Body of pancreas (tissue), 4 donors: ENCODE measurements at regions not wholly inside any gene's neighbourhood (a gene's known extent, or its start where the extent isn't known, plus 50 kb on each side); places are given as distances from the start of the nearest gene placed in this dataset.
"Not testable (repeated sequence)": the region's sequence is repeated elsewhere in the genome, so short reads cannot be mapped to it uniquely, and the experiment has no call there.

ENCODE experiments used
- ATAC-seq: fragments of 150-250 bp; one replicate; pipeline ENCODE4 v1.9.1; 2016
- DNase-seq, 4 donors: peaks; one replicate each; pipeline ENCODE4 v3.0.0-alpha.2; 2019
- H3K27ac ChIP-seq, 4 donors: fragments of 200-600 bp; sonication (generic); 1 replicate in 3 of 4; 2 replicates in 1 of 4; pipeline versions ENCODE4 v1.5.1 to v1.6.1; 2016 to 2019; ENCODE audit warnings: mild to moderate bottlenecking in 1 of 4, mixed read lengths in 1 of 4, moderate library complexity in 1 of 4
- H3K27me3 ChIP-seq, 2 donors: fragments of 200-600 bp; sonication (generic); one replicate each; pipeline ENCODE4 v1.6.0; 2016; ENCODE audit warnings: mild to moderate bottlenecking in 1 of 2
- H3K36me3 ChIP-seq, 2 donors: fragments of 200-600 bp; sonication (generic); replicated peaks in 1 of 2; 2 replicates each; pipeline ENCODE4 v1.5.1; 2016; ENCODE audit warnings: low read depth in 2 of 2; ENCODE audit not compliant: insufficient read depth in 1 of 2
- H3K4me1 ChIP-seq: fragments of 200-600 bp; sonication (generic); one replicate; pipeline ENCODE4 v1.6.0; 2016
- H3K4me3 ChIP-seq, 2 donors: fragments of 200-600 bp; sonication (generic); 1 replicate in 1 of 2; 2 replicates in 1 of 2; pipeline ENCODE4 v1.5.1; 2016 to 2019
- H3K9me3 ChIP-seq, 3 donors: fragments of 200-600 bp; sonication (generic); 1 replicate in 2 of 3; 2 replicates in 1 of 3; pipeline ENCODE4 v1.5.1; 2016
- POLR2A ChIP-seq, 3 donors: fragments of 450-650 bp; IDR thresholded peaks; one replicate each; pipeline ENCODE4 v1.6.1; 2016; ENCODE audit warnings: antibody characterized with exemption in 3 of 3, mild to moderate bottlenecking in 2 of 3
- WGBS, 2 donors: methylation state at CpG; one replicate each; pipeline ENCODE4 v1.1.5; 2017; 5-methylcytosine and 5-hydroxymethylcytosine counted together
- intact Hi-C: fragments of 100-400 bp; cut with DNase I; formaldehyde crosslinking; loops from one replicate; pipeline ENCODE4 v1.15.1; 2023
- TF ChIP-seq, protein P1 (sequence below), 7 experiments: fragments of 450-650 bp in 4 of 7; fragments of 200-600 bp in 3 of 7; sonication (generic) in 3 of 7; IDR thresholded peaks; one replicate each; pipeline ENCODE4 v1.5.1; 2016 to 2019; ENCODE audit warnings: antibody characterized with exemption in 7 of 7

DNA sequence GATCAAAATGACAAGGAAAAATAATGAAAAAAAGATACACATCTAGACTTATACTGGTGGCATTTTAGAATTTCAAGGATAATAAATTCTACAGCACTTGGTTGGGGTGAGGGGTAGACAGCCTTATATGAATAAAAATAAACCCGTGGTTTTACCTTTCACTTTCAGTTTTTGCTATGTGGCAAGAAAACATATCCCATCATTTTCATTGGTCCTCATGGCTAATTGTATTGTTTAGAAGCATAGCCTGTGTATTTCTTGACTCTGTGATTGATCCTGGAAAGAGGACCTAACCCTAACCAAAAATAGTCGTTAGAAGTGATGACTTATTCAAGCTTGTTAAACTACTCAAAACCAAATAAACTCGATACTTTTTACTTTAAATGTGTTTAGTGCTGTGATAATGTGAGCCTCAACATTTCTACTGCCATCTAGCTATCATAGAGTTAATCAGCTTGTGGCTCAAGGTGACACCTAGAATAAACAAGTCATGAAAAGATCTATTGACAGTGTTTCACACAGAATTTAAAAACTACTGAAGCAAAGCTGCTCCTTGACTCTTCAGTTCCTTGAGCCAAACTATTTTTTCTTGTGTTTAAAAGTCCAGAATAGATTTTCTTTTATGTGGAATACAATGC lies 153.3 kb upstream of the IZUMO3 start:
- H3K4me1 ChIP-seq, result no peaks in the 10 kb centered on the region
- intact Hi-C loops, result no loop called here
- no peak overlapping the region for H3K4me3 ChIP-seq
- no peak overlapping the region for H3K27ac ChIP-seq
- no peaks in the 10 kb centered on the region for H3K27me3 ChIP-seq
- WGBS, 2 donors, result 15 to 24% methylated on average over 3 of the region's 3 CpGs
- TF ChIP-seq, protein P1, sequence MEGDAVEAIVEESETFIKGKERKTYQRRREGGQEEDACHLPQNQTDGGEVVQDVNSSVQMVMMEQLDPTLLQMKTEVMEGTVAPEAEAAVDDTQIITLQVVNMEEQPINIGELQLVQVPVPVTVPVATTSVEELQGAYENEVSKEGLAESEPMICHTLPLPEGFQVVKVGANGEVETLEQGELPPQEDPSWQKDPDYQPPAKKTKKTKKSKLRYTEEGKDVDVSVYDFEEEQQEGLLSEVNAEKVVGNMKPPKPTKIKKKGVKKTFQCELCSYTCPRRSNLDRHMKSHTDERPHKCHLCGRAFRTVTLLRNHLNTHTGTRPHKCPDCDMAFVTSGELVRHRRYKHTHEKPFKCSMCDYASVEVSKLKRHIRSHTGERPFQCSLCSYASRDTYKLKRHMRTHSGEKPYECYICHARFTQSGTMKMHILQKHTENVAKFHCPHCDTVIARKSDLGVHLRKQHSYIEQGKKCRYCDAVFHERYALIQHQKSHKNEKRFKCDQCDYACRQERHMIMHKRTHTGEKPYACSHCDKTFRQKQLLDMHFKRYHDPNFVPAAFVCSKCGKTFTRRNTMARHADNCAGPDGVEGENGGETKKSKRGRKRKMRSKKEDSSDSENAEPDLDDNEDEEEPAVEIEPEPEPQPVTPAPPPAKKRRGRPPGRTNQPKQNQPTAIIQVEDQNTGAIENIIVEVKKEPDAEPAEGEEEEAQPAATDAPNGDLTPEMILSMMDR (IDR thresholded peaks at IDR 0.05), result no peak
- no peak for TF ChIP-seq POLR2A (IDR thresholded peaks at IDR 0.05)
- DNase-seq (no peak), ATAC-seq (no peak)
- no peaks in the 10 kb centered on the region for H3K9me3 ChIP-seq
- no peaks in the 10 kb centered on the region for H3K36me3 ChIP-seq

DNA sequence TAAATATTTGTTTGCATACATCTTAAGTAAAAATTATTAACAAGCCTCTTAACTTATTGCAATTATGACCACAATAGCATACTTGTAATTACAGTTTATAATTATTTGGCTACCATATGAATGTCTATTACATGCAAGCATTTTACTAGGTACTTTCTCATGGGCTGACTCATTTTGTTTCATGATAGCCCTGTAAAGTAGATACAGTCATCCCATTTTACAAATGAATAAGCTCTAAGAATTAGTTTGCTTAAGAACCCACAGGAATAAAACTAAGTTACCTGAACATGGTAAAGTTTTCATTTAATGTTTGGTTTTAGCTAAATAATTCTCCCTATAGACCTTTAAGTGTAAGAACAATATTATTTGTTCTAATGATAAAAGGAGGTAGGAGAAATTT lies 126.6 kb upstream of the IZUMO3 start:
- H3K27ac ChIP-seq, result no peak overlapping the region
- no peaks in the 10 kb centered on the region for H3K9me3 ChIP-seq
- no peak overlapping the region for H3K4me3 ChIP-seq
- H3K4me1 ChIP-seq, result no peaks in the 10 kb centered on the region
- TF ChIP-seq, protein P1 (IDR thresholded peaks at IDR 0.05), result no peak
- TF ChIP-seq POLR2A (IDR thresholded peaks at IDR 0.05), result no peak
- DNase-seq (no peak), ATAC-seq (no peak)
- H3K36me3 ChIP-seq, result no peaks in the 10 kb centered on the region
- intact Hi-C loops, result no loop called here
- no peaks in the 10 kb centered on the region for H3K27me3 ChIP-seq

DNA sequence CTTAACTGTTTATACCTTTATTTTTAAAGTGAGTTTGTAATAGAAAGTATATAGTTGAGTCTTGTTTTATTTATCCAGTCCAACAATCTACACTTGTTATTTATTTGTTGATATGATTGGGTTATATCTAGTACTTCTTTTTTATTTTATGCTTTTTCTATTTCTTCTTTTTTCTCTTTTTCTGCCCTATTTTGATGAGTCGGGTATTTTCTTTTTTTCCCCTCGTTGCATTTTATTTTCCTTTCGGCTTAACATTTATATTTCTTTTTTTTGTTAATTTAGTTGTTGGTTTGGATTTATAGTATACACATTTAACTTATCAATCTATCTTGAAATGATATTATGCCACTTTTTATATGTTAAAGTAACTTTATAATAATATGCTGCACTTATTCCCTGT lies 111.7 kb upstream of the IZUMO3 start:
- Histone ChIP-seq H3K9me3 (peaks cover 0 to 2% (median 0%) of the 10 kb centered on the region in 3 donors), H3K4me1 (no peaks in the 10 kb centered on the region), H3K4me3 (no peak overlapping the region), H3K27ac (no peak overlapping the region), H3K36me3 (no peaks in the 10 kb centered on the region), H3K27me3 (no peaks in the 10 kb centered on the region)
- TF ChIP-seq, protein P1 (IDR thresholded peaks at IDR 0.05), result no peak
- no peak for TF ChIP-seq POLR2A (IDR thresholded peaks at IDR 0.05)
- intact Hi-C loops, result no loop called here
- no peak for DNase-seq
- no peak for ATAC-seq
- whole genome bisulfite sequencing, 2 donors, result 62 to 74% methylated on average over 3 of the region's 3 CpGs

DNA sequence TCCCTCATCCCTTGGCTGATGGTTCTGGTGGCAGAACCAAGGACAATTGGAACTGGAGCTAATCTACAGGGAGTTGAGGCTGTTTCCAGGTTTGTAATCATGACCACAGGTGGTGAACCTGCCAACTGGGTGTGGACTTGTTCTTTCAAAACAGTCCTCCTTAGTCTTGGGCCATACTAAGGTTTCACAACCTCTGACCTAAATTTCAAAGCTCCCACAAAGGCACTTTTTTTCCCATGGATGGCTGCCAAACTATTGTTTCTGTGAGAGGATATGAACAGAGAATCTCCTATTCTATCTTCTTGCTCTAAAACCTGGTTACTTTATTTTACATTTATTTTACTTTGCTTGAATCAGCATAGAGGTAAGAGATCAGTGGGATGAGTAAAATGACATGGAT lies 106.5 kb upstream of the IZUMO3 start:
- DNase-seq (no peak), ATAC-seq (no peak)
- intact Hi-C loops, result no loop called here
- TF ChIP-seq, protein P1 (IDR thresholded peaks at IDR 0.05), result no peak
- no peak for TF ChIP-seq POLR2A (IDR thresholded peaks at IDR 0.05)
- Histone ChIP-seq H3K9me3 (peaks cover 0 to 14% (median 0%) of the 10 kb centered on the region in 3 donors), H3K27ac (no peak overlapping the region), H3K4me3 (no peak overlapping the region), H3K4me1 (no peaks in the 10 kb centered on the region), H3K36me3 (no peaks in the 10 kb centered on the region), H3K27me3 (no peaks in the 10 kb centered on the region)

DNA sequence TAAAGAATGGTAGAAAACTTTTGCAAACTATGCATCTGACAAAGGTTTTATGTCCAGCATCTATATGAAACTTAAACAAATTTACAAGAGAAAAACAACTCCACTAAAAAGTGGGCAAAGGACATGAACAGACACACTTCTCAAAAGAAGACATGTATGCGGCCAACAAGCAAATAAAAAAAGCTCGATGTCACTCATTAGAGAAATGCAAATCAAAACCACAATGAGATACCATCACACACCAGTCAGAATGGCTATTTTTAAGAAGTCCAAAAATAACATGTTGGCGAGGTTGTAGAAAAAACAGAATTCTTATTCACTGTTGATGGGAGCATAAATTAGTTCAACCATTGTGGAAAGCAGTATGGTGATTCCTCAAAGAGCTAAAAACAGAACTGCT lies 83.1 kb upstream of the IZUMO3 start:
- H3K27ac ChIP-seq, ATAC-seq, H3K4me3 ChIP-seq, intact Hi-C loops, H3K27me3 ChIP-seq, H3K9me3 ChIP-seq, H3K4me1 ChIP-seq, H3K36me3 ChIP-seq, DNase-seq: not testable (repeated sequence)
- WGBS, 2 donors, result 54 to 74% methylated on average over 3 of the region's 3 CpGs
